HG03342 (cell line): ENCODE measurements at regions not wholly inside any gene's neighbourhood (a gene's known extent, or its start where the extent isn't known, plus 50 kb on each side); places are given as distances from the start of the nearest gene placed in this dataset.
"Not testable (repeated sequence)": the region's sequence is repeated elsewhere in the genome, so short reads cannot be mapped to it uniquely, and the experiment has no call there.

Experiments used
- ATAC-seq: cut with Tn5 transposase; IDR thresholded peaks from one replicate; pipeline ENCODE4 v1.9.1; 2021; ENCODE audit warnings: mild to moderate bottlenecking, moderate library complexity; ENCODE audit not compliant: unreplicated experiment

- ATAC-seq, result no peak
Observed at GRCh38 chr20:48492015-48492714, 335.6 kb downstream of the PREX1 start.

- ATAC-seq, result no peak
Observed at GRCh38 chr20:48490961-48491831, 336.6 kb downstream of the PREX1 start.

GRCh38 chr20:48490341-48490740, 337.5 kb downstream of the PREX1 start:
- ATAC-seq, result not testable (repeated sequence)

GRCh38 chr20:48489656-48490055, 338.1 kb downstream of the PREX1 start:
- no peak for ATAC-seq

GRCh38 chr20:48489046-48489463, 338.7 kb downstream of the PREX1 start:
- ATAC-seq, result no peak

GRCh38 chr20:48488334-48489034, 339.3 kb downstream of the PREX1 start:
- ATAC-seq, result not testable (repeated sequence)

- ATAC-seq, result no peak
Observed at GRCh38 chr20:48486065-48486464, 341.7 kb downstream of the PREX1 start.

- ATAC-seq, result not testable (repeated sequence)
Observed at GRCh38 chr20:48485153-48485552, 342.6 kb downstream of the PREX1 start.

GRCh38 chr20:48483334-48484066, 344.3 kb downstream of the PREX1 start:
- no peak for ATAC-seq

GRCh38 chr20:48482790-48483189, 345.0 kb downstream of the PREX1 start:
- ATAC-seq, result no peak

GRCh38 chr20:48480216-48480772, 347.5 kb downstream of the PREX1 start:
- ATAC-seq, result no peak

- ATAC-seq, result no peak
Observed at GRCh38 chr20:48478806-48479585, 348.8 kb downstream of the PREX1 start.

GRCh38 chr20:48478370-48478769, 349.4 kb downstream of the PREX1 start:
- no peak for ATAC-seq

GRCh38 chr20:48476854-48477253, 350.9 kb downstream of the PREX1 start:
- no peak for ATAC-seq

- ATAC-seq, result no peak
Observed at GRCh38 chr20:48474022-48474421, 353.8 kb downstream of the PREX1 start.

- no peak for ATAC-seq
Observed at GRCh38 chr20:48471759-48472408, 355.9 kb downstream of the PREX1 start.

- ATAC-seq, result no peak
Observed at GRCh38 chr20:48471176-48471575, 356.6 kb downstream of the PREX1 start.

- ATAC-seq, result no peak
Observed at GRCh38 chr20:48470141-48470540, 357.7 kb downstream of the PREX1 start.

- no peak for ATAC-seq
Observed at GRCh38 chr20:48469026-48469425, 358.8 kb downstream of the PREX1 start.
